ENCODE measurements at regions not wholly inside any gene's neighbourhood (a gene's known extent, or its start where the extent isn't known, plus 50 kb on each side); places are given as distances from the start of the nearest gene placed in this dataset.

DNA sequence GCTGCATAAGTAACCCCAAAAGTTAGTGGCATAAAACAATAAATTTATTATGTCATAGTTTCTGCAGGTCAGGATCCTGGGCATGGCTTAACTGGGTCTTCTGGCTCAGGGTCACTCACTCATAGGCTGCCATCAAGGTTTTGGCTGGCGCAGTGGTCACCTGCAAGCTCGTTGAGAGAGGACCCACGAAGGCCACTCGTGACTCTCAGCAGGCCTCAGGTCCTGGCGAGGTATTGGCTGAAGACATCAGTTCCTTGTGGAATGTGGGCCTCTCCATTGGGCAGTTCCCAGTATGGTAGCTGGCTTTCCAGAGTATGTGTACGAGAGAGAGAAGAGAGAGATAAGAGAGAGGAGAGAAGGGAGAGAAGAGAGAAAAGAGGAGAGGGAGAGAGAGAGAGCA is 138.3 kb upstream of the KLF14 start:
- H3K27me3 ChIP-seq, result no peaks in the 10 kb centered on the region
- intact Hi-C loops (cut with DNase I), result no loop called here
- peaks cover 0 to 79% (median 26%) of the 10 kb centered on the region in 4 donors for H3K36me3 ChIP-seq
- WGBS, 2 donors, result 92 to 94% methylated on average over 6 of the region's 6 CpGs
- no peak for DNase-seq
- peaks cover 0 to 18% (median 17%) of the 10 kb centered on the region in 4 donors for H3K4me1 ChIP-seq
- H3K9me3 ChIP-seq, result no peaks in the 10 kb centered on the region
- no peak overlapping the region for H3K27ac ChIP-seq
- TF ChIP-seq EP300 (IDR thresholded peaks at IDR 0.05), result no peak
- TF ChIP-seq POLR2AphosphoS5 (IDR thresholded peaks at IDR 0.05), result no peak
- TF ChIP-seq POLR2A (IDR thresholded peaks at IDR 0.05), result no peak
- TF ChIP-seq, protein P1, sequence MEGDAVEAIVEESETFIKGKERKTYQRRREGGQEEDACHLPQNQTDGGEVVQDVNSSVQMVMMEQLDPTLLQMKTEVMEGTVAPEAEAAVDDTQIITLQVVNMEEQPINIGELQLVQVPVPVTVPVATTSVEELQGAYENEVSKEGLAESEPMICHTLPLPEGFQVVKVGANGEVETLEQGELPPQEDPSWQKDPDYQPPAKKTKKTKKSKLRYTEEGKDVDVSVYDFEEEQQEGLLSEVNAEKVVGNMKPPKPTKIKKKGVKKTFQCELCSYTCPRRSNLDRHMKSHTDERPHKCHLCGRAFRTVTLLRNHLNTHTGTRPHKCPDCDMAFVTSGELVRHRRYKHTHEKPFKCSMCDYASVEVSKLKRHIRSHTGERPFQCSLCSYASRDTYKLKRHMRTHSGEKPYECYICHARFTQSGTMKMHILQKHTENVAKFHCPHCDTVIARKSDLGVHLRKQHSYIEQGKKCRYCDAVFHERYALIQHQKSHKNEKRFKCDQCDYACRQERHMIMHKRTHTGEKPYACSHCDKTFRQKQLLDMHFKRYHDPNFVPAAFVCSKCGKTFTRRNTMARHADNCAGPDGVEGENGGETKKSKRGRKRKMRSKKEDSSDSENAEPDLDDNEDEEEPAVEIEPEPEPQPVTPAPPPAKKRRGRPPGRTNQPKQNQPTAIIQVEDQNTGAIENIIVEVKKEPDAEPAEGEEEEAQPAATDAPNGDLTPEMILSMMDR (IDR thresholded peaks at IDR 0.05), result no peak
- no peak overlapping the region for H3K4me3 ChIP-seq

- peaks cover 0 to 79% (median 25%) of the 10 kb centered on the region in 4 donors for H3K36me3 ChIP-seq
- H3K27ac ChIP-seq, result no peak overlapping the region
- no peaks in the 10 kb centered on the region for H3K27me3 ChIP-seq
- H3K9me3 ChIP-seq, result no peaks in the 10 kb centered on the region
- TF ChIP-seq, protein P1 (IDR thresholded peaks at IDR 0.05), result no peak
- peak in 1 of 4 donors; percentile 2 for TF ChIP-seq POLR2AphosphoS5 (IDR thresholded peaks at IDR 0.05)
- DNase-seq, result no peak
- intact Hi-C loops (cut with DNase I), result no loop called here
- WGBS, 2 donors, result 75 to 76% methylated on average over 8 of the region's 8 CpGs
- no peak overlapping the region for H3K4me3 ChIP-seq
- peaks cover 0 to 18% (median 17%) of the 10 kb centered on the region in 4 donors for H3K4me1 ChIP-seq
Observed at GRCh38 chr7:130872756-130873448, 138.9 kb upstream of the KLF14 start.

- peaks cover 0 to 77% (median 25%) of the 10 kb centered on the region in 4 donors for H3K36me3 ChIP-seq
Observed at GRCh38 chr7:130874071-130874915, 140.3 kb upstream of the KLF14 start.

DNA sequence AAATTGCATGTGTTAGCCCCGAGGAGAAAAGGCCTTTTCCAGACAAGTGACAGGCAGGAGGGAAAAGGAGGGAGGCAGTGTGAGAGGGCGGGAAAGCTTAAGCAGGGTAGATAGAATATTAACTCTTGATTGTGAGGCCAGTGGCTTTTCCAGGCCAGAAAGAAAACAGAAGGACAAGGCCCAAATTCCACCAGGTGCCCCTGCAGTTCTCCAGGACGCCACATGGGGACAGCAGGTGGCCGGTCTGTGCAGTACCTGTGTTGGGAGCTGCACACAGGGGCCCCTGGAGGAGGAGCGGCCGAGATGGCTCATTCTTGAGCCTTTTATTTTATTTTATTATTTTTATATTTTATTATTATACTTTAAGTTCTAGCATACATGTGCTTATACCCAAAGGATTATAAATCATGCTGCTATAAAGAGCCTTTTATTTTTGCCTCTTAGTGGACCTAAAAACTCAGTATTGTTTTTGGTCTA is 141.3 kb upstream of the KLF14 start:
- Histone ChIP-seq H3K36me3 (peaks cover 0 to 74% (median 22%) of the 10 kb centered on the region in 4 donors), H3K27ac (peak overlapping the region in 1 of 4 donors; percentile 55), H3K27me3 (no peaks in the 10 kb centered on the region), H3K9me3 (no peaks in the 10 kb centered on the region), H3K4me1 (peaks cover 0 to 25% (median 21%) of the 10 kb centered on the region in 4 donors), H3K4me3 (no peak overlapping the region)
- intact Hi-C loops (cut with DNase I), result no loop called here
- WGBS, 2 donors, result 21 to 50% methylated on average over 6 of the region's 6 CpGs
- TF ChIP-seq POLR2A (IDR thresholded peaks at IDR 0.05), result no peak
- TF ChIP-seq, protein P1 (IDR thresholded peaks at IDR 0.05), result peak in 3 of 4 experiments; percentile 67 to 77 (median 70)
- no peak for DNase-seq

More at GRCh38 chr7:130874071-130874915, 140.3 kb upstream of the KLF14 start:
- no peaks in the 10 kb centered on the region for H3K9me3 ChIP-seq
- H3K4me1 ChIP-seq, result peaks cover 0 to 25% (median 21%) of the 10 kb centered on the region in 4 donors
- no peaks in the 10 kb centered on the region for H3K27me3 ChIP-seq
- intact Hi-C loops (cut with DNase I), result no loop called here
- H3K27ac ChIP-seq, result peak overlapping the region in 1 of 4 donors; percentile 55
- TF ChIP-seq POLR2AphosphoS5 (IDR thresholded peaks at IDR 0.05) (peak in 1 of 4 donors; percentile 16), POLR2A (IDR thresholded peaks at IDR 0.05) (no peak), EP300 (IDR thresholded peaks at IDR 0.05) (no peak)
- TF ChIP-seq, protein P1 (IDR thresholded peaks at IDR 0.05), result no peak
- no peak overlapping the region for H3K4me3 ChIP-seq
- no peak for DNase-seq
- 85 to 96% methylated on average over 6 of the region's 6 CpGs for WGBS, 2 donors

Measured in sigmoid colon (tissue), 6 donors.